Bronchial epithelial cell (primary cell): ENCODE measurements at regions not wholly inside any gene's neighbourhood (a gene's known extent, or its start where the extent isn't known, plus 50 kb on each side); places are given as distances from the start of the nearest gene placed in this dataset.

Experiments used
- DNase-seq: peaks from one replicate; pipeline ENCODE4 v3.0.0-alpha.2; 2010; ENCODE audit warnings: low read depth
- FAIRE-seq: peaks from 2 replicates; lab custom pipeline; 2011; peaks lifted over from hg19 to GRCh38; lab: Jason Lieb, UNC
- H3K27me3 ChIP-seq: 2 replicates; pipeline ENCODE4 v1.5.1; 2011; ENCODE audit warnings: low read length; ENCODE audit not compliant: control insufficient read depth, insufficient read depth
- H3K36me3 ChIP-seq: 2 replicates; pipeline ENCODE4 v1.5.1; 2011; ENCODE audit warnings: low read length; ENCODE audit not compliant: control insufficient read depth, insufficient read depth
- H3K4me3 ChIP-seq: 2 replicates; pipeline ENCODE4 v1.5.1; 2011; ENCODE audit warnings: mild to moderate bottlenecking, low read depth, low read length, control low read depth
- TF ChIP-seq, protein P1 (sequence below): IDR thresholded peaks from 2 replicates; pipeline ENCODE4 v1.5.1; 2011; ENCODE audit warnings: mild to moderate bottlenecking, moderate library complexity, low read length, control low read depth, inconsistent platforms; ENCODE audit not compliant: insufficient read depth, severe bottlenecking

DNA sequence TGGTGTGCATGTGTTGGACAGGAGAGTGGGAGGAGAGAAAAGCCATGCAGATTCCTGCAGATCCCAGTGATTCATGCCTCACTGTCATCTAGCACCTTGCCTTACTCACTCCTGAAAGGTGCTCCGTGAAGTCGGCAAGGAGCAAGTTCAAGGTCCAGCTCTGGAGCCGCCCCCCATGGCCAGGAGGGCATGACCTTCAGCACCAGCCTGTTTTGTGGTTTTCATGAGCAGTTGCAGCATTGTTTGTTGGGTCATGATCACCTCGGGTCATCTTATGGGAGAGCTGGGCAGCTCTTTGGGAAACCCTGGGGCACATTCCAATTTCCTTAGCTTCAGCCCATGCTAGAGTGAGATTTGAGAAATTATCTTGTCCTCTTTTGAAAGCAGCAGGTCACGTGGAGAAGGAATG lies 137.5 kb upstream of the IRX3 start:
- DNase-seq (peak; percentile 64), FAIRE-seq (no peak)
- TF ChIP-seq, protein P1, sequence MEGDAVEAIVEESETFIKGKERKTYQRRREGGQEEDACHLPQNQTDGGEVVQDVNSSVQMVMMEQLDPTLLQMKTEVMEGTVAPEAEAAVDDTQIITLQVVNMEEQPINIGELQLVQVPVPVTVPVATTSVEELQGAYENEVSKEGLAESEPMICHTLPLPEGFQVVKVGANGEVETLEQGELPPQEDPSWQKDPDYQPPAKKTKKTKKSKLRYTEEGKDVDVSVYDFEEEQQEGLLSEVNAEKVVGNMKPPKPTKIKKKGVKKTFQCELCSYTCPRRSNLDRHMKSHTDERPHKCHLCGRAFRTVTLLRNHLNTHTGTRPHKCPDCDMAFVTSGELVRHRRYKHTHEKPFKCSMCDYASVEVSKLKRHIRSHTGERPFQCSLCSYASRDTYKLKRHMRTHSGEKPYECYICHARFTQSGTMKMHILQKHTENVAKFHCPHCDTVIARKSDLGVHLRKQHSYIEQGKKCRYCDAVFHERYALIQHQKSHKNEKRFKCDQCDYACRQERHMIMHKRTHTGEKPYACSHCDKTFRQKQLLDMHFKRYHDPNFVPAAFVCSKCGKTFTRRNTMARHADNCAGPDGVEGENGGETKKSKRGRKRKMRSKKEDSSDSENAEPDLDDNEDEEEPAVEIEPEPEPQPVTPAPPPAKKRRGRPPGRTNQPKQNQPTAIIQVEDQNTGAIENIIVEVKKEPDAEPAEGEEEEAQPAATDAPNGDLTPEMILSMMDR: no peak
- Histone ChIP-seq H3K27me3 (no peaks in the 10 kb centered on the region), H3K36me3 (no peaks in the 10 kb centered on the region), H3K4me3 (no peak overlapping the region)

DNA sequence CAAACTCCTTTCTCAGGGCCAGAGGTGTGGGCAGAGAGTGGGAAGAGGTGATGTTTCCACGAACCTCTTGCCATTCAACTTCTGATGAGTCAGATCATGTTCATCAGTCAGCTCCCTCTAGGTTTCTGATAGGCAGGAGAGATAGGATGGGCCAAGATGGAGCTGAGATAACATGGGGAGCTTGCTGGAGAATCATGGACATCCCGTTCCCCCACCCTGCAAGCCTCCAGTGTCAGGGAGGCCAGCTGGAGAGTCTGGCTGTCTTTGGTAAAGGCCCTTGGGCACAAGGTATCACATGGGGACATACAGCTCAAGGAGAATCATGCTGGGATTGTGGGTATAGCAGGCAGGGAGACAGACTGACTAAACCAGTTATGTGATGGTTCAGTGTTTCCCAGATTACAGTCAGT lies 136.0 kb upstream of the IRX3 start:
- TF ChIP-seq, protein P1: no peak
- H3K4me3 ChIP-seq: no peak overlapping the region
- FAIRE-seq: no peak
- DNase-seq: peak; percentile 33
- H3K36me3 ChIP-seq: no peaks in the 10 kb centered on the region
- no peaks in the 10 kb centered on the region for H3K27me3 ChIP-seq

DNA sequence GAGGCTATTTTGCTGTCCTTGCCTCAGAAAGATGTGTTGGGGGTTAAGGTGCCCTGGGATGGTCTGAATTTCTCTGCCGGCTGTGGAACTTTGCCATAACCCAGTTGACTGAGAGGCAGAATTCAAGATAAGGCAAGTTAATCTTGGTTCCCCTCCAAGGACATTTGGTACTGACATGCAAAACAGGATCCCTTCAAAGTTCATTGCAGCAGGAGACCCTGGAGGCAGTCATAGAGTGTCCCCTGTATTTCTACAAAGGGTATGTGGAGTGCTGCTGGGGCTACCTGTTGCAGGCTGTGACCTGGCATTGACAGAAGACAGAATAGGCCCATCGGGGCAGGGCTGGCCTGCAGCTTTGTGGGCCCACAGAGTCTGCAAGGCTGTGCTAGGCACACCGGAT lies 135.6 kb upstream of the IRX3 start:
- no peak for FAIRE-seq
- TF ChIP-seq, protein P1: no peak
- Histone ChIP-seq H3K27me3 (no peaks in the 10 kb centered on the region), H3K4me3 (no peak overlapping the region), H3K36me3 (no peaks in the 10 kb centered on the region)
- DNase-seq: no peak

DNA sequence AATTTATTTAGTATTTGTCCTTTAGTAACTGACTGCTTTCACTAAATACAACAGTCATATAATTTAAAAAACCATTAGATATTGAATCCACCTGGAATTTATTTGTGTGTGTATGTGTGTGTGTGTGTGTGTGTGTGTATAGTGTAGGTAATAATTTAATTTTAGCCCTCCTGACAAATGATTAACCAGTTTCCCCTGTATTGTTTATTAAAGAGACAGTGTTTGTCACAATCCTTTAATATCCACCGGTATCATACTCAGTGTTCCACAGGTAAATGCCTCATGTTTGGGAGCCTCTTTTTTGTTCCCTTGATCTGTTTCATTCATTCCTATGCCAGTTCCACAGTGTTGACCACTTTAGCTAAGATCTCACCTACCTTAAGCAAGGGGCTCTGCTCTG lies 134.6 kb upstream of the IRX3 start:
- TF ChIP-seq, protein P1: no peak
- DNase-seq (no peak), FAIRE-seq (no peak)
- Histone ChIP-seq H3K4me3 (no peak overlapping the region), H3K27me3 (no peaks in the 10 kb centered on the region), H3K36me3 (no peaks in the 10 kb centered on the region)

DNA sequence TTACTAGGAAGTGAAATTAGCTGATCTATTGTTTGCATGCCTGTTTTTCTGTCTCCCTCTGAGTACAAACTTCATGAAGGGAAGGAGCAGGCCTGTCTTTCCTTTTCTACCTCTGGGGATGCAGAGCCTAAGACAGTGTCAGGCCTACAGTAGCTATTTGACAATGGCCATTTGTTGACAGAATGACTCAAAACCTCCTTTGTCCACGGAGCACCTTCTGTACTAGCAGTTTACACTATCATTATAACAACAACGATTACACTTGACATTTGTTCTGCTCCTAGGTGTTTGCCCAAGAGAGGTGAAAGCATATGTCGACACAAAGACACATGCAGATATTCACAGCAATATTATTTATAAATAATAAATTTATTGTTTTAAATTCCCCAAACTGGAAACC lies 132.3 kb upstream of the IRX3 start:
- Histone ChIP-seq H3K4me3 (no peak overlapping the region), H3K27me3 (no peaks in the 10 kb centered on the region), H3K36me3 (no peaks in the 10 kb centered on the region)
- DNase-seq (no peak), FAIRE-seq (no peak)
- TF ChIP-seq, protein P1: no peak

DNA sequence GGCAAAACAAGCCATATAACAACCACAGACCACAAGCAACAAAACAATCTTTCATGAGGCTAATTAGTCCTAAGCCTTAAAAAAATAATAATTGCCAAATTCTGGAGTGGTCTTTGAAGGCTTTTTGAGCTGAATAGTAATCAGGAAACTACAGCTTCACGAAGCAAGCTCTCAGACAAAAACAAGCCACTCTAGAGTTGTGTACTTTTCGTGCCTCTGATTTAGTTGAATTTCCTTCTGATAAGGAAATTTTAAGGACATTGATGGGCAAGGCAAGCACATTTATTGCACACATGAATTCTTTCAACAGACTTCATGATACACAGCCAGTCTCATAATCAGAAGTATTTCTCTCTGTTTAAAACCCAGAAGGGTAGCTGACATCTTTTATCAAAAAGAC lies 130.8 kb upstream of the IRX3 start:
- TF ChIP-seq, protein P1: no peak
- DNase-seq (no peak), FAIRE-seq (no peak)
- Histone ChIP-seq H3K36me3 (no peaks in the 10 kb centered on the region), H3K27me3 (no peaks in the 10 kb centered on the region), H3K4me3 (no peak overlapping the region)
